ENCODE measurements at regions not wholly inside any gene's neighbourhood (a gene's known extent, or its start where the extent isn't known, plus 50 kb on each side); places are given as distances from the start of the nearest gene placed in this dataset.
"Not testable (repeated sequence)": the region's sequence is repeated elsewhere in the genome, so short reads cannot be mapped to it uniquely, and the experiment has no call there.

- not testable (repeated sequence) for H3K27me3 Mint-ChIP-seq; H3K4me3 Mint-ChIP-seq; H3K4me1 Mint-ChIP-seq; DNase-seq; H3K27ac Mint-ChIP-seq; H3K36me3 Mint-ChIP-seq (ENCODE audit: low read depth); ATAC-seq; H3K9me3 Mint-ChIP-seq
These were observed 59.7 kb downstream of the RNU2-63P start for GRCh38 chr2:87956613-87957012.

- not testable (repeated sequence) for DNase-seq; H3K27ac Mint-ChIP-seq; H3K4me3 Mint-ChIP-seq; H3K36me3 Mint-ChIP-seq (ENCODE audit: low read depth); H3K4me1 Mint-ChIP-seq; H3K9me3 Mint-ChIP-seq; H3K27me3 Mint-ChIP-seq
- peak; percentile 86 for ATAC-seq
These were observed 67.3 kb downstream of the RNU2-63P start for GRCh38 chr2:87949008-87949407.

- H3K9me3 Mint-ChIP-seq; H3K27ac Mint-ChIP-seq; H3K27me3 Mint-ChIP-seq; H3K4me1 Mint-ChIP-seq; H3K4me3 Mint-ChIP-seq; H3K36me3 Mint-ChIP-seq (ENCODE audit: low read depth); DNase-seq: not testable (repeated sequence)
- ATAC-seq, result peak; percentile 56
These were observed 69.5 kb downstream of the RNU2-63P start for GRCh38 chr2:87946644-87947370.

GRCh38 chr2:87939299-87939698 is 77.0 kb downstream of the RNU2-63P start:
- not testable (repeated sequence) for H3K9me3 Mint-ChIP-seq; H3K27ac Mint-ChIP-seq; ATAC-seq; DNase-seq; H3K27me3 Mint-ChIP-seq; H3K36me3 Mint-ChIP-seq (ENCODE audit: low read depth); H3K4me1 Mint-ChIP-seq; H3K4me3 Mint-ChIP-seq

- not testable (repeated sequence) for H3K4me1 Mint-ChIP-seq; H3K27ac Mint-ChIP-seq; DNase-seq; H3K4me3 Mint-ChIP-seq; ATAC-seq; H3K36me3 Mint-ChIP-seq (ENCODE audit: low read depth); H3K9me3 Mint-ChIP-seq; H3K27me3 Mint-ChIP-seq
These were observed 93.5 kb upstream of the RGPD2 start for GRCh38 chr2:87919023-87919665.

- H3K27ac Mint-ChIP-seq; ATAC-seq; H3K4me3 Mint-ChIP-seq; H3K4me1 Mint-ChIP-seq; H3K27me3 Mint-ChIP-seq; H3K36me3 Mint-ChIP-seq (ENCODE audit: low read depth); H3K9me3 Mint-ChIP-seq; DNase-seq: not testable (repeated sequence)
These were observed 91.6 kb upstream of the RGPD2 start for GRCh38 chr2:87917194-87917593.

- not testable (repeated sequence) for H3K4me1 Mint-ChIP-seq; H3K27me3 Mint-ChIP-seq; H3K9me3 Mint-ChIP-seq; H3K36me3 Mint-ChIP-seq (ENCODE audit: low read depth); H3K27ac Mint-ChIP-seq; DNase-seq; ATAC-seq; H3K4me3 Mint-ChIP-seq
These were observed 85.3 kb upstream of the RGPD2 start for GRCh38 chr2:87910848-87911247.

GRCh38 chr2:87909042-87909441 is 83.4 kb upstream of the RGPD2 start:
- not testable (repeated sequence) for H3K36me3 Mint-ChIP-seq (ENCODE audit: low read depth); H3K4me3 Mint-ChIP-seq; H3K4me1 Mint-ChIP-seq; ATAC-seq; H3K27me3 Mint-ChIP-seq; H3K27ac Mint-ChIP-seq; H3K9me3 Mint-ChIP-seq; DNase-seq

GRCh38 chr2:87907556-87908099 is 82.0 kb upstream of the RGPD2 start:
- H3K4me1 Mint-ChIP-seq; DNase-seq; H3K27me3 Mint-ChIP-seq; H3K4me3 Mint-ChIP-seq; H3K27ac Mint-ChIP-seq; H3K9me3 Mint-ChIP-seq; ATAC-seq; H3K36me3 Mint-ChIP-seq (ENCODE audit: low read depth): not testable (repeated sequence)

GRCh38 chr2:87903242-87904114 is 77.9 kb upstream of the RGPD2 start:
- not testable (repeated sequence) for DNase-seq; ATAC-seq; H3K4me3 Mint-ChIP-seq; H3K27me3 Mint-ChIP-seq; H3K9me3 Mint-ChIP-seq; H3K4me1 Mint-ChIP-seq; H3K36me3 Mint-ChIP-seq (ENCODE audit: low read depth); H3K27ac Mint-ChIP-seq

GRCh38 chr2:87883659-87884058 is 58.1 kb upstream of the RGPD2 start:
- not testable (repeated sequence) for H3K36me3 Mint-ChIP-seq (ENCODE audit: low read depth); H3K27me3 Mint-ChIP-seq; H3K4me3 Mint-ChIP-seq; ATAC-seq; H3K4me1 Mint-ChIP-seq; DNase-seq; H3K27ac Mint-ChIP-seq; H3K9me3 Mint-ChIP-seq

All from activated naive CD8-positive, alpha-beta T cell treated with anti-CD3 and anti-CD28 coated beads, Interleukin-2, amount 50 U/mL, for 24 hours (primary cell).